Left cardiac atrium (tissue), 4 donors: ENCODE measurements at regions not wholly inside any gene's neighbourhood (a gene's known extent, or its start where the extent isn't known, plus 50 kb on each side); places are given as distances from the start of the nearest gene placed in this dataset.

Experiments
- ATAC-seq, 2 donors: fragments of 200-7000 bp; cut with Tn5 transposase; one replicate each; pipeline ENCODE4 v1.9.1; 2020; ENCODE audit warnings: mild to moderate bottlenecking in 2 of 2, moderate library complexity in 2 of 2
- DNase-seq: peaks from one replicate; pipeline ENCODE4 v3.0.0-alpha.2; 2020
- intact Hi-C, 2 donors: fragments of 100-400 bp; cut with DNase I; formaldehyde crosslinking; loops; one replicate each; pipeline versions ENCODE4 v1.14.1 to v1.15.1; 2022 to 2023
- donor health status: DM: no; HTN: yes; CAD: no.
- donor health status: DM: no; HTN: yes; CAD: no; lungs with severe emphysema.
- donor health status: DM: yes; HTN: yes; CAD: no.
- donor health status: Dilated cardiomyopathy.

- ATAC-seq (no peak), DNase-seq (no peak)
- intact Hi-C loops: no loop called here
Observed at GRCh38 chr6:11633741-11634509, 96.4 kb downstream of the TMEM170B start.

DNA sequence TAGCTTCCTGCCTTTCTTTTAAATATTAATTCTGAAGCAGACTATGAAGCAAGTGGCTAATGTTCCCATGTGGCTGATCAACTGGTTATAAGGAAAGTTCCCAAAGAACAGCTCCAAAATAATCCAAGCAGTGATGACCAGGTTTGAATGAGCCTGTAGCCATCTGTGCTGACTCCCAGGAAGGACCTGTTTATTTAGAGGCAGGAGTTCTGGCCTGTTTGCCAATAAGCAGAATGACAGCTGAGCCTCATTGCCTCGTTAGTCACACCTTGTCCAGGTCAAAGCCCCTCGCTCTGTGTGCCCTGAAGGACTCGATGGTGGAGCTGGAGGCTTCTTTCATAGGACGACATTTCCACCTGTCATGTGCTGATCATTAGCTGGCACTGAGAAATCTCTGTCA is 97.4 kb downstream of the TMEM170B start:
- no peak for DNase-seq
- no peak for ATAC-seq
- intact Hi-C loops: no loop called here

- no peak for DNase-seq
- ATAC-seq: no peak
- intact Hi-C loops: no loop called here
Observed at GRCh38 chr6:11636121-11636520, 98.6 kb downstream of the TMEM170B start.

GRCh38 chr6:11637266-11637665 is 99.7 kb downstream of the TMEM170B start:
- ATAC-seq: no peak
- DNase-seq: no peak
- intact Hi-C loops: no loop called here

GRCh38 chr6:11639376-11640235 is 102.1 kb downstream of the TMEM170B start:
- DNase-seq (no peak), ATAC-seq (no peak)
- intact Hi-C loops: no loop called here

DNA sequence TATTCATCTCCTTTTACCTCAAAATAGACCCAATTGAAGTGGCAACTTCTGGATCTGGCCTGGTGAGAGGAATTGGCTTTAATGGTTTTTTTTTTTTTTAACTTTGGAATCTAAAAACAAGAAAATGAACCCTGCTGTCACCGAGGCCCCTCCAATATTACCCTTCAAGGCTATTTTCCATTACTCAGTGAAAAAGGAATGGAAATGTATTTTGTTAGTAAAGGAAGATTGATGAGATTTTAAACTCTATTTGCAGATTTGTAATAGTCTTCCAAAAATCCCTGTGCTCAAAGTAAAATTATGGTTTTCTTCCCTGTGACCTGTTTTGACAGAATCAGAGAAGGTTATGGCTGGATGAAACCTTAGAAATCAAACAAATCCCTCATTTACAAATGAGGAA is 102.9 kb downstream of the TMEM170B start:
- intact Hi-C loops: no loop called here
- DNase-seq (no peak), ATAC-seq (no peak)

DNA sequence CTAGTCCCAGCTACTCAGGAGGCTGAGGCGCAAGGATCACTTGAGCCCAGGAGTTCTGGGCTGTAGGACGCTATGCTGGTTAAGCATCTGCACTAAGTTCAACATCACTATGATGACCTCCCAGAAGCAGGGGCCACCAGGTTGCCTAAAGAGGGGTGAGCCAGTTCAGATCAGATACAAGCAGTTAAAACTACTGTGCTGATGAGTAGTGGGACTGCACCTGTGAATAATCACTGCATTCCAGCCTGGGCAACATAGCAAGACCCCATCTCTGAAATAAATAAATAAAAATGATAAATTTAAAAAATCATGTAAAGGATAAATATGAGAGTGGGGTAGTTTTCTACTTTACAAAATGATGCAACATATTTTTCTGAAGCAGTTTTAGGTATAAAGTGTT is 106.5 kb downstream of the TMEM170B start:
- intact Hi-C loops: no loop called here
- ATAC-seq: no peak
- no peak for DNase-seq

- DNase-seq (no peak), ATAC-seq (no peak)
- intact Hi-C loops: no loop called here
Observed at GRCh38 chr6:11644601-11645000, 107.1 kb downstream of the TMEM170B start.

DNA sequence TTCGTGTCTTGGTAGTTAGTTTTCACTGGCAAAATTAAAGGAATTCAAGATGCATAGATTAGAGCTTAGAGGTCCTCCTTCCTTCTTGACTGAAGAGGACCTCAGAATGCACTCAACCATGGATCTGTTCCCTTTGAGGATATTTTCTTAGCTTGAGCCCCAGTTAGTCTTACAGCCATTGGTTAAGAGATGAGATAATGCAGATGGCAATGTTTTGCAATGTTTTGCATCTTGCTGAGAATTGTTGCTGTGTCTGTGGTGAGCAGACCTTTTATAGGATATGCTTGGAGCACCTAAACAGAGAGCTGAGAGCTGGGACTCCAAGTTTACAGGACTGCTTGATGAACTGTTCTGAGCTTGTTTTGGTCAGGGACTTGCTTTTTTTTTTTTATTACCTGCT is 107.5 kb downstream of the TMEM170B start:
- ATAC-seq: no peak
- DNase-seq: no peak
- intact Hi-C loops: no loop called here

GRCh38 chr6:11648436-11648775 is 110.9 kb downstream of the TMEM170B start:
- intact Hi-C loops: no loop called here
- DNase-seq: no peak
- ATAC-seq: no peak

DNA sequence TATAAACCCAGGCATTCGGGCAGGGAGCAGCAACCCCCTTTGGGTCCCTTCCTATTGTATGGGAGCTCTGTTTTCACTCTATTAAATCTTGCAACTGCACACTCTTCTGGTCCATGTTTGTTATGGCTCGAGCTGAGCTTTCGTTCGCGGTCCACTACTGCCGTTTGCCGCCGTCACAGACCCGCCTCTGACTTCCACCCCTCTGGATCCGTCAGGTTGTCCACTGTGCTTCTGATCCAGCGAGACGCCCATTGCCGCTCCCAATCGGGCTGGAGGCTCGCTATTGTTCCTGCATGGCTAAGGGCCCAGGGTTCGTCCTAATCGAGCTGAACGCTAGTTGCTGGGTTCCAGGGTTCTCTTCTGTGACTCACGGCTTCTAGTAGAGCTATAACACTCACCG is 111.3 kb downstream of the TMEM170B start:
- no peak for DNase-seq
- ATAC-seq: no peak
- intact Hi-C loops: no loop called here

GRCh38 chr6:11650025-11650696 is 112.6 kb downstream of the TMEM170B start:
- ATAC-seq: peak; percentile 39 to 66
- peak; percentile 70 for DNase-seq
- intact Hi-C loops: loop anchor here in 1 of 2 donors (5.0 kb wide), 2 partner anchors 43 to 642 kb away; partner anchors contain the start of gene EDN1

- DNase-seq: no peak
- ATAC-seq: no peak
- intact Hi-C loops: loop anchor here in 1 of 2 donors (5.0 kb wide), 2 partner anchors 43 to 642 kb away; partner anchors contain the start of gene EDN1
Observed at GRCh38 chr6:11650711-11651110, 113.2 kb downstream of the TMEM170B start.

- intact Hi-C loops: loop anchor here in 1 of 2 donors (5.0 kb wide), 2 partner anchors 46 to 639 kb away; partner anchors contain the start of gene EDN1
- DNase-seq (peak; percentile 46), ATAC-seq (peak; percentile 29 to 52)
Observed at GRCh38 chr6:11653028-11653583, 115.6 kb downstream of the TMEM170B start.

GRCh38 chr6:11654876-11655275 is 117.3 kb downstream of the TMEM170B start:
- intact Hi-C loops: loop anchor here (5.0 kb wide), 4 partner anchors 48 to 947 kb away; partner anchors contain the start of gene EDN1 (in 1 of the 2)
- no peak for DNase-seq
- ATAC-seq: no peak

DNA sequence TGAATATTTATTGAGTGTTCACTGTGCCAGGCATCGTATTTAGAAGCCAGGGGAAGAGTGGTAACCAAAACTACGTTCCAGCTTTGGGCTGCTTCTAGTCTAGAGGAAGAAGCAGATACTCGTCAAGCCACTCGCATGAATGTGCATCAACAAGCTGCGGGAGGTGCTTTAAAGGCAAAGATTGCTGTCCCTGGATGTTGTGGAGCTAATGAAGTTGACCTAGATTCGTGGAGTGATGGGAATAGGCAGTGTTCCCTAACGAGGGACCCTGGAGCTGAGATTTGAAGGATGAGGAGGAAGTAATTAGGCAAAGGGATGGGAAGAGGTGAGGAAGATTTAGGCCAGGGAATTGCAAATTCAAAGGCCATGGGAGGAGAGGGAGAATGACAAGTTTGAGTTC is 118.9 kb downstream of the TMEM170B start:
- intact Hi-C loops: loop anchor here (2.0 to 5.0 kb wide), 3 partner anchors 576 to 946 kb away; no protein-coding TSS in a partner anchor
- DNase-seq: no peak
- ATAC-seq: no peak

GRCh38 chr6:11659757-11660156 is 118.8 kb downstream of the ADTRP start:
- ATAC-seq: no peak
- DNase-seq: no peak
- intact Hi-C loops: loop anchor here (5.0 kb wide), 2 partner anchors 573 to 943 kb away; no protein-coding TSS in a partner anchor

- DNase-seq (no peak), ATAC-seq (no peak)
- intact Hi-C loops: no loop called here
Observed at GRCh38 chr6:11662323-11662722, 116.3 kb downstream of the ADTRP start.

- DNase-seq: no peak
- ATAC-seq: no peak
- intact Hi-C loops: no loop called here
Observed at GRCh38 chr6:11663519-11663918, 115.1 kb downstream of the ADTRP start.
